ENCODE measurements at regions not wholly inside any gene's neighbourhood (a gene's known extent, or its start where the extent isn't known, plus 50 kb on each side); places are given as distances from the start of the nearest gene placed in this dataset.

- no peak overlapping the region for H3K27ac ChIP-seq (ENCODE audit: insufficient read depth, low read depth, low read length)
- no peak overlapping the region for H3K4me3 ChIP-seq (replicated peaks in 1 of 3; ENCODE audit: insufficient read depth in 1 of 3, low read depth in 1 of 3, low read length in 3 of 3)
- no peak overlapping the region for H2AFZ ChIP-seq (ENCODE audit: low read depth, low read length)
- H3K27me3 ChIP-seq (ENCODE audit: control insufficient read depth in 2 of 2, insufficient read depth in 2 of 2, low read length in 2 of 2) = no peaks in the 10 kb centered on the region
- no peaks in the 10 kb centered on the region for H3K9me1 ChIP-seq (replicated peaks; ENCODE audit: control insufficient read depth, extremely low read depth, insufficient read depth, low read length)
- BruUV-seq (replicated peaks) = no TSS peak
- no peak overlapping the region for H3K4me2 ChIP-seq (ENCODE audit: insufficient read depth, low read length)
- ChIA-PET CTCF (no interaction called here), POLR2A (no interaction called here)
- no peaks in the 10 kb centered on the region for H3K79me2 ChIP-seq (ENCODE audit: control insufficient read depth, insufficient read depth, low read length)
- no peaks in the 10 kb centered on the region for H3K9me3 ChIP-seq (replicated peaks; ENCODE audit: control insufficient read depth, insufficient read depth, low read length)
- FAIRE-seq = no peak
- TF ChIP-seq JUN (IDR thresholded peaks at IDR 0.05; ENCODE audit: borderline replicate concordance, insufficient read depth, insufficient read length, low read depth) (no peak), MYC (IDR thresholded peaks at IDR 0.05; ENCODE audit: low read depth, low read length) (no peak), CTCF (IDR thresholded peaks at IDR 0.05; ENCODE audit: extremely low read depth in 1 of 2, insufficient read depth in 1 of 2, low read depth in 1 of 2, low read length in 2 of 2) (no peak), FOS (IDR thresholded peaks at IDR 0.05; ENCODE audit: borderline replicate concordance, insufficient read depth, low read length) (no peak), POLR2A (IDR thresholded peaks at IDR 0.05; ENCODE audit: low read depth, low read length) (no peak), MAX (IDR thresholded peaks at IDR 0.05; ENCODE audit: insufficient read depth, insufficient read length) (no peak), GATA2 (IDR thresholded peaks at IDR 0.05; ENCODE audit: insufficient read depth, insufficient read length, low read depth, low read length) (no peak), EZH2 (IDR thresholded peaks at IDR 0.05; ENCODE audit: borderline replicate concordance, low read depth, low read length, severe bottlenecking) (no peak)
- H3K9ac ChIP-seq (replicated peaks; ENCODE audit: extremely low read depth, insufficient read depth, low read length) = no peak overlapping the region
- H4K20me1 ChIP-seq (replicated peaks; ENCODE audit: control insufficient read depth, extremely low read depth, insufficient read depth, low read length) = no peaks in the 10 kb centered on the region
- H3K4me1 ChIP-seq (ENCODE audit: control insufficient read depth, extremely low read depth, insufficient read depth, low read length) = no peaks in the 10 kb centered on the region
- intact Hi-C loops (cut with micrococcal nuclease) = no loop called here
- H3K36me3 ChIP-seq (ENCODE audit: control insufficient read depth in 2 of 2, extremely low read depth in 1 of 2, insufficient read depth in 2 of 2, low read length in 2 of 2) = no peaks in the 10 kb centered on the region
- dilution Hi-C loops (cut with MboI; ENCODE audit: extremely low pct_ligation_motif_present, low sequenced_read_pairs) = no loop called here
- no peak for DNase-seq (ENCODE audit: low read depth, low spot score)
These were observed 226.2 kb downstream of the ASXL3 start for GRCh38 chr18:33804258-33804657.

Measured in endothelial cell of umbilical vein (primary cell).